IPS DF 4.7 (cell line): ENCODE measurements at regions not wholly inside any gene's neighbourhood (a gene's known extent, or its start where the extent isn't known, plus 50 kb on each side); places are given as distances from the start of the nearest gene placed in this dataset.
A peak's percentile ranks its signal among the peaks of the same experiment; 100 is the strongest.

Experiments used
- DNase-seq: peaks from one replicate; pipeline ENCODE4 v3.0.0-alpha.2; 2013; ENCODE audit warnings: low spot score; ENCODE audit errors: extremely low read depth

- no peak for DNase-seq
Observed at GRCh38 chr7:45235905-45236304, 78.3 kb downstream of the RAMP3 start.

- DNase-seq = no peak
Observed at GRCh38 chr7:45236666-45237065, 79.1 kb downstream of the RAMP3 start.

- no peak for DNase-seq
Observed at GRCh38 chr7:45237788-45238461, 80.3 kb downstream of the RAMP3 start.

- DNase-seq = no peak
Observed at GRCh38 chr7:45238806-45239205, 81.2 kb downstream of the RAMP3 start.

GRCh38 chr7:45239486-45239885 is 81.9 kb downstream of the RAMP3 start:
- DNase-seq = no peak

GRCh38 chr7:45240273-45240771 is 82.7 kb downstream of the RAMP3 start:
- DNase-seq = no peak

GRCh38 chr7:45240926-45241325 is 83.3 kb downstream of the RAMP3 start:
- no peak for DNase-seq

- no peak for DNase-seq
Observed at GRCh38 chr7:45241339-45242109, 83.9 kb downstream of the RAMP3 start.

- no peak for DNase-seq
Observed at GRCh38 chr7:45242261-45242660, 84.7 kb downstream of the RAMP3 start.

GRCh38 chr7:45242698-45243097 is 85.1 kb downstream of the RAMP3 start:
- no peak for DNase-seq

GRCh38 chr7:45244981-45245380 is 87.4 kb downstream of the RAMP3 start:
- DNase-seq = no peak

- DNase-seq = no peak
Observed at GRCh38 chr7:45246339-45246738, 88.7 kb downstream of the RAMP3 start.

- no peak for DNase-seq
Observed at GRCh38 chr7:45252248-45252647, 94.7 kb downstream of the RAMP3 start.

- DNase-seq = no peak
Observed at GRCh38 chr7:45252857-45253256, 95.3 kb downstream of the RAMP3 start.

- DNase-seq = no peak
Observed at GRCh38 chr7:45253368-45253767, 95.8 kb downstream of the RAMP3 start.

- DNase-seq = no peak
Observed at GRCh38 chr7:45255187-45255586, 97.6 kb downstream of the RAMP3 start.

- DNase-seq = no peak
Observed at GRCh38 chr7:45256309-45256708, 98.7 kb downstream of the RAMP3 start.

GRCh38 chr7:45256775-45257174 is 99.2 kb downstream of the RAMP3 start:
- DNase-seq = no peak

- no peak for DNase-seq
Observed at GRCh38 chr7:45257284-45257683, 99.7 kb downstream of the RAMP3 start.

GRCh38 chr7:45258533-45259226 is 101.1 kb downstream of the RAMP3 start:
- no peak for DNase-seq

- no peak for DNase-seq
Observed at GRCh38 chr7:45259227-45259596, 101.6 kb downstream of the RAMP3 start.

- peak; percentile 49 for DNase-seq
Observed at GRCh38 chr7:45259966-45260646, 102.5 kb downstream of the RAMP3 start.
